Natural killer cell (primary cell): ENCODE measurements at regions not wholly inside any gene's neighbourhood (a gene's known extent, or its start where the extent isn't known, plus 50 kb on each side); places are given as distances from the start of the nearest gene placed in this dataset.

ENCODE experiments used
- ATAC-seq, 3 donors: fragments of 150-1000 bp in 2 of 3; fragments of 200-7000 bp in 1 of 3; cut with Tn5 transposase; 1 replicate in 1 of 3; 2 replicates in 2 of 3; pipeline ENCODE4 v1.10.0; 2021; ENCODE audit warnings: mild to moderate bottlenecking in 2 of 3, moderate library complexity in 2 of 3
- DNase-seq, 2 donors: peaks; one replicate each; pipeline versions ENCODE4 v3.0.0 to v3.0.0-alpha.2; 2013 to 2021; ENCODE audit warnings: mixed read lengths in 1 of 2
- H3K27ac ChIP-seq: one replicate; pipeline ENCODE4 v1.5.1; 2013; ENCODE audit warnings: mild to moderate bottlenecking, low read length
- H3K27me3 ChIP-seq: one replicate; pipeline ENCODE4 v1.6.1; 2013; ENCODE audit warnings: low read length; ENCODE audit not compliant: control insufficient read depth, insufficient read depth
- H3K36me3 ChIP-seq: one replicate; pipeline ENCODE4 v1.6.1; 2013; ENCODE audit warnings: low read length; ENCODE audit not compliant: control insufficient read depth, insufficient read depth
- H3K4me1 ChIP-seq: one replicate; pipeline ENCODE4 v1.6.1; 2013; ENCODE audit warnings: low read length; ENCODE audit not compliant: control insufficient read depth, insufficient read depth
- H3K4me3 ChIP-seq: one replicate; pipeline ENCODE4 v1.5.1; 2013; ENCODE audit warnings: low read length
- H3K9me3 ChIP-seq: one replicate; pipeline ENCODE4 v1.6.1; 2013; ENCODE audit warnings: low read length; ENCODE audit not compliant: control insufficient read depth, insufficient read depth
- H3K27ac Mint-ChIP-seq, 2 donors: one replicate each; pipeline ENCODE4 v1.8.0; 2022; ENCODE audit warnings: mild to moderate bottlenecking in 2 of 2, mixed read lengths in 2 of 2, moderate library complexity in 1 of 2
- H3K27me3 Mint-ChIP-seq, 2 donors: one replicate each; pipeline ENCODE4 v1.8.0; 2022; ENCODE audit warnings: low read depth in 2 of 2, mixed read lengths in 2 of 2
- H3K36me3 Mint-ChIP-seq: one replicate; pipeline ENCODE4 v1.8.0; 2022; ENCODE audit warnings: mixed read lengths
- H3K4me1 Mint-ChIP-seq, 2 donors: one replicate each; pipeline ENCODE4 v1.8.0; 2022; ENCODE audit warnings: mixed read lengths in 2 of 2
- H3K4me3 Mint-ChIP-seq: one replicate; pipeline ENCODE4 v1.8.0; 2022; ENCODE audit warnings: mild to moderate bottlenecking, moderate library complexity, mixed read lengths
- H3K9me3 Mint-ChIP-seq, 2 donors: one replicate each; pipeline ENCODE4 v1.8.0; 2022; ENCODE audit warnings: mixed read lengths in 2 of 2
- CTCF ChIP-seq: fragments of 200-600 bp; IDR thresholded peaks from one replicate; pipeline ENCODE4 v1.8.0; 2022; ENCODE audit warnings: antibody characterized with exemption
- WGBS: methylation state at CpG from one replicate; pipeline ENCODE4 v1.1.7; 2013; ENCODE audit warnings: missing lambda C conversion rate; ENCODE audit not compliant: insufficient coverage; 5-methylcytosine and 5-hydroxymethylcytosine counted together
- intact Hi-C: fragments of 100-400 bp; cut with micrococcal nuclease; formaldehyde crosslinking; loops from one replicate; pipeline ENCODE4 v1.14.2; 2022

GRCh38 chr6:140252099-140252498 lies 877.7 kb upstream of the CITED2 start:
- Mint-ChIP-seq H3K27ac (no peak overlapping the region), H3K4me1 (no peaks in the 10 kb centered on the region), H3K36me3 (no peaks in the 10 kb centered on the region), H3K27me3 (no peaks in the 10 kb centered on the region), H3K4me3 (no peak overlapping the region), H3K9me3 (peaks cover 2 to 4% of the 10 kb centered on the region in 2 donors)
- no peak for TF ChIP-seq CTCF
- no peak for ATAC-seq
- no peak overlapping the region for H3K4me3 ChIP-seq
- H3K9me3 ChIP-seq, result no peaks in the 10 kb centered on the region
- intact Hi-C loops, result no loop called here
- H3K4me1 ChIP-seq, result no peaks in the 10 kb centered on the region
- no peaks in the 10 kb centered on the region for H3K27me3 ChIP-seq
- H3K27ac ChIP-seq, result no peak overlapping the region
- 100% methylated on average over 2 of the region's 2 CpGs for WGBS
- DNase-seq, result no peak
- no peaks in the 10 kb centered on the region for H3K36me3 ChIP-seq

- no peak for DNase-seq
- WGBS, result 87% methylated on average over 6 of the region's 8 CpGs
- H3K9me3 Mint-ChIP-seq, result no peaks in the 10 kb centered on the region
Measured at GRCh38 chr6:140245296-140246040, 871.0 kb upstream of the CITED2 start.

GRCh38 chr6:140237251-140237650 lies 862.8 kb upstream of the CITED2 start:
- DNase-seq (no peak), ATAC-seq (no peak)
- TF ChIP-seq CTCF, result no peak
- Histone ChIP-seq H3K4me1 (no peaks in the 10 kb centered on the region), H3K36me3 (no peaks in the 10 kb centered on the region), H3K9me3 (no peaks in the 10 kb centered on the region), H3K4me3 (no peak overlapping the region), H3K27ac (no peak overlapping the region), H3K27me3 (no peaks in the 10 kb centered on the region)
- Mint-ChIP-seq H3K36me3 (no peaks in the 10 kb centered on the region), H3K27ac (no peak overlapping the region), H3K9me3 (peaks cover 11 to 12% of the 10 kb centered on the region in 2 donors), H3K4me1 (no peaks in the 10 kb centered on the region), H3K4me3 (no peak overlapping the region), H3K27me3 (no peaks in the 10 kb centered on the region)
- WGBS, result 100% methylated on average over 2 of the region's 3 CpGs
- intact Hi-C loops, result no loop called here

More at GRCh38 chr6:140245296-140246040, 871.0 kb upstream of the CITED2 start:
- no peak overlapping the region for H3K27ac ChIP-seq
- intact Hi-C loops, result no loop called here
- no peak overlapping the region for H3K4me3 ChIP-seq
- Mint-ChIP-seq H3K4me1 (no peaks in the 10 kb centered on the region), H3K4me3 (no peak overlapping the region), H3K36me3 (no peaks in the 10 kb centered on the region), H3K27ac (no peak overlapping the region), H3K27me3 (no peaks in the 10 kb centered on the region)
- no peak for TF ChIP-seq CTCF
- no peaks in the 10 kb centered on the region for H3K4me1 ChIP-seq
- no peak for ATAC-seq
- H3K36me3 ChIP-seq, result no peaks in the 10 kb centered on the region
- H3K27me3 ChIP-seq, result no peaks in the 10 kb centered on the region
- no peaks in the 10 kb centered on the region for H3K9me3 ChIP-seq

GRCh38 chr6:140236732-140237131 lies 862.3 kb upstream of the CITED2 start:
- H3K4me3 Mint-ChIP-seq, result no peak overlapping the region
- Histone ChIP-seq H3K36me3 (no peaks in the 10 kb centered on the region), H3K27me3 (no peaks in the 10 kb centered on the region), H3K9me3 (no peaks in the 10 kb centered on the region), H3K27ac (no peak overlapping the region), H3K4me1 (no peaks in the 10 kb centered on the region), H3K4me3 (no peak overlapping the region)
- H3K9me3 Mint-ChIP-seq, result peaks cover 12 to 14% of the 10 kb centered on the region in 2 donors
- intact Hi-C loops, result no loop called here
- H3K27ac Mint-ChIP-seq, result no peak overlapping the region
- no peak for TF ChIP-seq CTCF
- DNase-seq (no peak), ATAC-seq (no peak)
- H3K27me3 Mint-ChIP-seq, result no peaks in the 10 kb centered on the region
- H3K4me1 Mint-ChIP-seq, result no peaks in the 10 kb centered on the region
- H3K36me3 Mint-ChIP-seq, result no peaks in the 10 kb centered on the region
- 90% methylated on average over 1 of the region's 3 CpGs for WGBS
